D721Med (cell line): ENCODE measurements at regions not wholly inside any gene's neighbourhood (a gene's known extent, or its start where the extent isn't known, plus 50 kb on each side); places are given as distances from the start of the nearest gene placed in this dataset.

Experiments
- DNase-seq: peaks from one replicate; pipeline ENCODE4 v3.0.0; 2011; ENCODE audit warnings: low spot score; ENCODE audit not compliant: insufficient read length
- FAIRE-seq: peaks from 2 replicates; lab custom pipeline; 2011; peaks lifted over from hg19 to GRCh38; lab: Jason Lieb, UNC
- TF ChIP-seq, protein P1 (sequence below): IDR thresholded peaks from 2 replicates; pipeline ENCODE4 v1.5.1; 2012; ENCODE audit warnings: mild to moderate bottlenecking, control low read depth; ENCODE audit not compliant: insufficient read depth; ENCODE audit errors: missing control alignments

- DNase-seq = no peak
- FAIRE-seq = no peak
- TF ChIP-seq, protein P1, sequence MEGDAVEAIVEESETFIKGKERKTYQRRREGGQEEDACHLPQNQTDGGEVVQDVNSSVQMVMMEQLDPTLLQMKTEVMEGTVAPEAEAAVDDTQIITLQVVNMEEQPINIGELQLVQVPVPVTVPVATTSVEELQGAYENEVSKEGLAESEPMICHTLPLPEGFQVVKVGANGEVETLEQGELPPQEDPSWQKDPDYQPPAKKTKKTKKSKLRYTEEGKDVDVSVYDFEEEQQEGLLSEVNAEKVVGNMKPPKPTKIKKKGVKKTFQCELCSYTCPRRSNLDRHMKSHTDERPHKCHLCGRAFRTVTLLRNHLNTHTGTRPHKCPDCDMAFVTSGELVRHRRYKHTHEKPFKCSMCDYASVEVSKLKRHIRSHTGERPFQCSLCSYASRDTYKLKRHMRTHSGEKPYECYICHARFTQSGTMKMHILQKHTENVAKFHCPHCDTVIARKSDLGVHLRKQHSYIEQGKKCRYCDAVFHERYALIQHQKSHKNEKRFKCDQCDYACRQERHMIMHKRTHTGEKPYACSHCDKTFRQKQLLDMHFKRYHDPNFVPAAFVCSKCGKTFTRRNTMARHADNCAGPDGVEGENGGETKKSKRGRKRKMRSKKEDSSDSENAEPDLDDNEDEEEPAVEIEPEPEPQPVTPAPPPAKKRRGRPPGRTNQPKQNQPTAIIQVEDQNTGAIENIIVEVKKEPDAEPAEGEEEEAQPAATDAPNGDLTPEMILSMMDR = no peak
Observed at GRCh38 chr5:57324181-57324580, 150.3 kb downstream of the GPBP1 start.

DNA sequence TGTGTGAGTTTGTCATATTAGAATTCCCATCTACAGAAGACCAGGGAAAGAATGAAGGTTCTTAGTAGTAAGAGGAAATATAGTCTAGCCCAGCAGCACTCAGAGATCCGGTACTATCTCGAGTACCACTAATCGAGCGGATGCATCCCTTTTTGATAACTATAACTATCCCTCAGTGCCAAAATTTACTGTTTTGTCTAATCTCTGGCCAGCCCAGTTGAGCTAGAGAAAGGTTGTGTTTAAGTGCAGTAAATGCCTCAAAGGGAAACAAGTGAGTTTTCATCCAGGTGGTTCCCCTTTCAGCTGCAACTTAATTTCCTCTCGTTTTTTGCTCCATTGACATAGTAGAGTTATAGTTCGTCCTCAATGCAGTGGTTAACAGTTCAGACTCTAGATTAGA, 146.7 kb downstream of the GPBP1 start:
- TF ChIP-seq, protein P1 = no peak
- no peak for FAIRE-seq

DNA sequence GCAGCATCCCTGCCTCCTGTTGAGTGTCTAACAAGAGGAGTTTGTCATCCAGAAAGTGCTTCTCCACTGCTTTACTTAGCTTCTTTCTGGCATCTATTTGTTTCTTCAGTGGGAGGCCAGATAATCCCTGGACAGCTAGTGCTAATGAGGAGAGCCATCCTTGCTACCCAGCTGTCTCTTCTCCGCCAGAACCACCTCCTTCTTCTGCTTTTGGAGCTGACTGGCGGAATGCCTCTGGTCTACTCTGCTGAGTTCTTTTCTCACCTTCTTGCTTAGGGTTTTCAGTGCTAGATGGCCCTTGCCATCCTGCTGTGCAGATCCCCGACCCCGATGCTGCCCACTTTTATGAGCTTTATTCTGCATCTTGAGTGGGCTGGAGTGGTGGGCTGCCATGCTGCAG, 145.8 kb downstream of the GPBP1 start:
- no peak for DNase-seq
- TF ChIP-seq, protein P1 = no peak

More for the DNA sequence above, 146.7 kb downstream of the GPBP1 start:
- no peak for DNase-seq

DNA sequence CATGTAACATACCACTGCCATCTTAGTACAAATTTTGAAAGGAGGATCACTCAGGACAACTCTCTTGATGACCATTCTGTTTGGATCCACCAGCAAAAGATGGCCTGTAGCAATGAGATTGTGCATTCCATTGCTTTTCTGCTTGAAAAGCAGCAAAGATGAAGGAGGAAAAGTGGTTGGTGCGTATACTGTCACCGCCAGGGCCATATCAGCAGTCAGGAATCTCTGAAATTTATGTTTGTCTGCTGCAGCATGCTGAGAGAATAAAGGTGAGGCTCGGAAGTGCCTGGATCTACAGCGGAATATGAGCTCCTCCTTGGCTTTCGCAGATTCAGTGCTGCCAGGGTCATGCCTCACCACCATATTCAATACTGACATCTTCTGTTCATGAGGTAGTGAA, 144.4 kb downstream of the GPBP1 start:
- TF ChIP-seq, protein P1 = no peak
- FAIRE-seq (no peak), DNase-seq (no peak)

More for the DNA sequence above, 145.8 kb downstream of the GPBP1 start:
- FAIRE-seq = no peak

DNA sequence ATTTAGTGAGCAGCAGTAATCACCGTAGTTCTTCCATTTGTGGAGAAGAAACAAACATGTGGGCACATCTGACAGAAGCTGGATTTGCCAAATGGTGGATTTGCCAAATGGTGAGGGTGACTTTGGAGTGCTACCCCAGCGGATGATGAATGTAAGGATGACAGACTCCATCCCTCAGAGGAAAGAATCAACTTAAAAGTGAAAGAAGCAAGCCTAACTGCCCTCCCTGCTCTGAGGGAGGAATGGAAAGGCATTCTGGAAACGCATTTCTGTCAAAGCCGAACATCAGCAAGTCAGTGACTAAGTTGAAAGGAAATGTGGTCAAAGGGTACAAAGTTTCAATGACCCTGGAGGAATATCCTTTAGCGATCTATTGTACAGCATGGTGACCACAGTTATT, 143.5 kb downstream of the GPBP1 start:
- DNase-seq (no peak), FAIRE-seq (no peak)
- TF ChIP-seq, protein P1 = no peak

- DNase-seq (no peak), FAIRE-seq (no peak)
- TF ChIP-seq, protein P1 = no peak
Observed at GRCh38 chr5:57316798-57317327, 143.0 kb downstream of the GPBP1 start.

DNA sequence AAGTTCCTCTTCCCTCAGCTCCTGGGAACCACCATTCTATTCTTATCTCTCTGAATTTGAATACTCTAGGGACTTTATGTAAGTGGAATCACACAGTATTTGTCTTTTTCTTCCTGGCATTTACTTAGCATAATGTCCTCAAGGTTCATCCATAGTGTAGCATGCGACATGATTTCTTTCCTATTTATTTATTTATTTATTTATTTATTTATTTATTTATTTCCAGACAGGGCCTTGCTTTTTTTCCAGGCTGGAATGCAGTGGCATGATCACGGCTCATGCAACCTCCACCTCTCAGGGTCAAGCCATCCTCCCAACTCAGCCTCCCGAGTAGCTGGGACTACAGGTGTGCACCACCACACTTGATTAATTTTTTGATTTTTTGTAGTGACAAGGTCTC, 142.1 kb downstream of the GPBP1 start:
- TF ChIP-seq, protein P1 = no peak
- DNase-seq = no peak
- FAIRE-seq = no peak
